Gastrocnemius medialis (tissue), 4 donors: ENCODE measurements at regions not wholly inside any gene's neighbourhood (a gene's known extent, or its start where the extent isn't known, plus 50 kb on each side); places are given as distances from the start of the nearest gene placed in this dataset.

ENCODE experiments used
- CTCF ChIP-seq, 5 experiments: fragments of 450-650 bp in 3 of 5; fragments of 200-600 bp in 2 of 5; sonication (generic) in 2 of 5; IDR thresholded peaks in 4 of 5; conservative IDR thresholded peaks in 1 of 5; 1 replicate in 4 of 5; 2 replicates in 1 of 5; pipeline ENCODE4 v1.5.1; 2016 to 2019; ENCODE audit warnings: antibody characterized with exemption in 5 of 5, mild to moderate bottlenecking in 3 of 5, moderate library complexity in 3 of 5
- POLR2A ChIP-seq, 2 donors: fragments of 450-650 bp; IDR thresholded peaks; one replicate each; pipeline ENCODE4 v1.6.1; 2017; ENCODE audit warnings: antibody characterized with exemption in 2 of 2, mild to moderate bottlenecking in 2 of 2, moderate library complexity in 2 of 2

- TF ChIP-seq CTCF (IDR thresholded peaks at IDR 0.05 in 4 of 5, conservative IDR thresholded peaks at IDR 0.05 in 1 of 5) = no peak
- no peak for TF ChIP-seq POLR2A (IDR thresholded peaks at IDR 0.05)
Measured at GRCh38 chr5:74107899-74108298, 481.9 kb downstream of the ARHGEF28 start.
